NCI-H2196 treated with DMSO at 0.1 percent for 48 hours (cell line): ENCODE measurements at regions not wholly inside any gene's neighbourhood (a gene's known extent, or its start where the extent isn't known, plus 50 kb on each side); places are given as distances from the start of the nearest gene placed in this dataset.

ENCODE experiments used
- DNase-seq: peaks from one replicate; lab custom pipeline; 2025; ENCODE audit not compliant: unreplicated experiment; lab: John Stamatoyannopoulos, UW

DNA sequence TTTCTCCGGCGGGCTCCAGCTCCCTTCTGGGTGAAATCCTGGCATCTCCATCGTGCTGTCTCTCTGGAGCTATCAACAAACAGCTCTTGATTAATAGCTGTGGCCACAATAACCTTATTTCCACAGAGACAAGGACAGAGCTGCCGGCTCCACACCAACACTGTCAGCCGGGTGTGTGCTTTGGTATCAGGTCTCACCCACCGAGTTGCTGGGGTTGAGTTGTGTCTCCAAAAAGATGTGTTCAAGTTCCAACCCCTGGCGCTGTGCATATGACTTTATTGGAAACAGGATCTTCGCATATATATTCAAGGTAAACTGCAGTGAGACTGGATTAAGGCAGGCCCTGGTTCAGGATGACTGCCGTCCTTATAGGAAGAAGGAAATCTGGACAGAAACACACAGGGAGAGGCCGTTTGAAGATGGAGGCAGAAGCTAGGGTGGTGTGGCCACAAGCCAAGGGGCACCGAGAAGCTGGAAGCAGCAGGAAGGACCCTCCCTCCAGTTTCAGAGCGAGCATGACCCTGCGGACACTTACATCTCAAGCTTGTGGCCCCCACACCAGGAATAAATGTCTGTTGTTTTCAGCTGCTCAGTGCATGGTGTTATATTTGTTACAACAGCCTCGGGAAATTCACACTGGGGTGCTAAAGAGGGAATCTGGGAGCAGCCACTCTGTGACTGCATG is 88.4 kb upstream of the TMPRSS2 start:
- DNase-seq, result no peak

DNA sequence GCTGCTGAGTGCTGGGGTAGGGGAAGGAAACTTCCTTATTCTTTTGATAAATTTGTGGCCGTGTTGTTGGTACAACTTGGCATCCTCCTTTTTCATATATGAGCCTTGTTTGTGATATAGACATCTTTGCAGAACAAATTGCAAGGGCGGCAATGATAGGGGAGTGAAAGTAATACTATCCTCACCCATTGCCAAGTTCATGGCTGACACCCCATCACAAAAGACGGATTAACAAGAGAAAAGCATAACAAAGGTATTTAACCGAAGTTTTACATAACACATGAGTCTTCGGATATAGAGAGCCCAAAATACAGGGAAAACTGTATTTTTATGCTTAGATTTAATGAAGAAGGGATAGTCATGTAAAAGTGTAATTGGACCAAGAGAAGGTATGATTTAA is 86.3 kb upstream of the TMPRSS2 start:
- no peak for DNase-seq

DNA sequence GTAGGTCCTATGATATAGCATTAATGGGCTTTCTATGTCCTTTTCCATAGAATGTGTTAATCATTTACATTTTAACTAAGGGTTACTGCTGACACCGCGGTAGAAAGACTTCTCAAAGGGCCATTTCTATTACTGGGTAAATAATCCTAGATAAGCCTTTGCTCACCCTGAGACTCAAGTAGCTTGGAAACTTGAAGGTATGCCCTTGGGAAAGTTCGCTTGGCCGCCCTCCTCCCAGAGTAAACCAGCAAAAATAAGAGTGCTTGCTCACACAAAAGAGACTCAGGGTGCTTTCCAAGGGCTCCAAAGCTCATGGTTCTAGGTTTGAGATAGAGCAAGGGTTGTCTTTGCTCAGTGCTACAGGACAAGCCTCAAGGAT is 85.8 kb upstream of the TMPRSS2 start:
- no peak for DNase-seq

DNA sequence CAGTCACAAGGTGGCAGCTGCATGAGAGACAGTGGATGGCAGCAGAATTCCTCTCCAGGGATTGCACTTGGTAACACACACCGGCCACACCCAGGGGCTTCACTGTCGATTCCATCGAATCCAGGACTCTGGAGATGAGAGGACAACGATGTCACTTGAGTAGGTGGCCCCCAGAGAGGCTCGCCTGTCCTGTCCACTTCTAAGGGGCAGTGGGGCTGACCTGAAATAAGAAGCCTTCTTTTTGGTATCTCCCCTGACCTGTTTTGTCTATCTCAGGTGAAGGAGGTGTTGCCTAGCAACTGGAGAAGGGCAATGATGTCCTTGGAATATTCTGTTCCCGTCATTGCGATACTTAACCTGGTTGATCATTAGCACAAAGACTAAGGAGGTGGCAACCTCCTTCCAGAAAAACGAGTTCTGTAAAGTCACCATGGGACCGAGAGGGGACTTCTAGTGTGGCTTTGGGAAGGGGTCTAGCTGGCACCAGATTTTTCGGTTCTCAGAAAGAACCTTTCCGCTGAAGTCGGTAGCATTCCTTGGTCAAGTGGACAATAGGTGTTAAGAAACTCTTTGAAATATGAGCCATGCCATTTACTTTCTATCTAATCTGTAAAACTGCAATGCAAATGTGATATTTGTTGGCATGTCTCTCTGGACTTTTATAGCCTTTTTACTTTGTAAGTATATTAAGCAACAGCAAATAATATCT is 85.2 kb upstream of the TMPRSS2 start:
- DNase-seq, result no peak

DNA sequence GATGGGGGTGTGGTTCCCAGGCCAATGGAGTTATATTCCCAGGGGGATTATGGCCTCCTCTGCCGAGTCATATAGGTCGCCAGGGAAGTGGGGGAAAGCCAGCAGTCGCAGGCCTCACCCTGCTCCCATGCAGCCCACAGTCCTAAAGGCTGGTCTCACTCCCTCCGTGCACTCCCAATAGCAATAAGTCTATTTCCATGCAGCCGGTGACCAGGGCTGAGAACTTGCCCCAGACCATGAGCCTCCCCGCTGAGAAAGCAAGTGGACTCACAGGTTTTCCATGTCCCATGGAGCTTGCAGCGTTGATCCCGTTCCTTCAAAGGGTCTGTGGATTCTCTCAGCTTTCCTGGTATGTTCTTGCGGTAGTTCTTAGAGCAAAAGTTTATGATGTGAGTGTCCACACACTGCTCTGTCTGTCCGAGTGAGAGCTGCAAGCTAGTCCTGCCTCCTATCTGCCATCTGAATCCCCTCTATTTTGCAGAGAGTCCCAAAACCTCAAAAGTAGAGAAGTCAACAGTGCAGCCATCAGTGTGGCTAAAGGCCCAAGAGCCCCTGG is 81.7 kb upstream of the TMPRSS2 start:
- no peak for DNase-seq

DNA sequence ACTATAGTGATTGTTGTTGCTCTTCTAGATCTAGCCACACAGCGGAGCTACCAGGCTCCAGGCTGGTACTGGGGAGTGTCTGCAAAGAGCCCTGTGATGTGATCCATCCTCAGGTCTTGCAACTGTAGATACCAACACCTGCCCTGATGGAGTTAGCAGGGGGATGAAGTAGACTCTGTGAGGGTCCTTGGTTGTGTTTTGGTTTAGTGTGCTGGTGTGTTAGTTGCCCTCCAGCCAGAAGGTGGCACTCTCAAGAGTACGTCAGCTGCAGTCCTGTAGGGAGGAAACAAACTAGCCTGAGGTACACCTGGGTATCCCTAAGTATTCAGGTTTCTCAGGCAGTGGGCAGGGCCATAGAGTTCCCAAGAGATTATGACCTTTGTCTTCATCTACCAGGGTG is 81.2 kb upstream of the TMPRSS2 start:
- DNase-seq, result no peak

DNA sequence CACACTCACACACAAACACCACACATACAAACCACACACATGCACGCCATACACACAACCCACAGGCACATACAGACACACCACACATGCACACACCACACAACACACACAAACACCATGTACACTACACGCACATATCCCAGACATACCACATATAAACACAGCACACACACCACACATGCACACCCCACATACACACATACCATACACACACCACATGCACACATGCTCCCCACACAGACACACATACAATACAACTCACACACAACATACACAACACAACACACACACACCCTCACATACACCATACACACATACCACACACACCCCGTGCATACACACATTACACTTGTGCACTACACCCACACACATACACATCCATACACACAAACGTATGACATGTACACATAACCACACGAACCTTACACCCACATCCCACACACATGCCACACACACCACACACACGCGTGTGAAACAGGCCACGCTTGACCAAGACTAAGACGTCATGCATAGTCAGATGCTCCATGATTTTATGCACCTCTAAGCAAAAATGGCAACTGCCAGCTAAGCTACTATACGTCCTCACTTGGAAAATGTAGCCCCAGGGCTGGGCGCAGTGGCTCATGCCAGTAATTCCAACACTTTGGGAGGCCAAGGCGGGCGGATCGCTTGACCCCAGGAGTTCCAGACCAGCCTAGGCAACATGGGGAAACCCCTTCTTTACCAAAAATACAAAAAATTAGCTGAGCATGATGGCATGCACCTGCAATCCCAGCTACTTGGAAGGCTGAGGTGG is 77.4 kb upstream of the TMPRSS2 start:
- DNase-seq, result no peak

DNA sequence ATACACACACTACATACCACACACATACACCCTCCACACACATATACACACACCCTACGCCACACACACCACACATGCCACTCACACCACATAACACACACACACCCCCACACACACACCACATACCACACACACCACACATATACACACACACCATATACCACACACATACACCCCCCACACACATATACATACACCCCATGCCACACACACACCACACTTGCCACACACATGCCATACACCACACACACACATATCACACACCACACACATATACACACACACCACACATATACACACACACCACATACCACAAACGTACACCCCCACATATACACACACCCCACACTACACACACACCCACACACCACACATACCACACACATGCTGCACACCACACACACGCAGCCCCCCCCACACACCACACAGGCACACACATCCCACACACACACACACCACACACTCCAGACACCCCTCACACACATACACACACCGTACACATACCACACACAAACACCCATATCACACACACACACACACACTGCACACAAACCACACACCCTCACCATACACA is 76.7 kb upstream of the TMPRSS2 start:
- DNase-seq, result no peak

DNA sequence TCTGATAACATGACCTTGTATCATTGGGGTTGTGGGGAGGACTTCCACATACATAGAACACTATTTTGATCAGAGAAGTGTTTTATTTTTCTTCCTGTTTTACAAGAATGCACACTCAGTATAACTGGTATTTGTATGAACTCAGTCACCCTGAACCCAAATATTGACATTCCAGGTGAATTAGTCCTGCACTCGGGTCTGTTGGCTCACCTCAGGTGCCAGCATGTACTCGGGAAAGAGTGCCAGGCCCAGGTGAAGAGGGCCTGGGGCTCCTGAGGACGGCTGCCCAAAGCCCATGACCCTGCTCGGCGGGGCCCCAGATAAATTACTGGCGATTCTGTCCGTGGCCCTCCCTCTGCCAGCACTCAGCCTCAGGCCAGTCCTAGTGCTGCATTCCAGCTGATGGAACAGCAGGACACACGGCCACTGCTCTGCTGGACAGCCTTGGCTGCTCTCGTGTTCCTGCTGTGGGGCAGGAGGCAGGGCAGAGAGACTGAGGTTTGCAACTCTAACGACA is 75.4 kb upstream of the TMPRSS2 start:
- no peak for DNase-seq

DNA sequence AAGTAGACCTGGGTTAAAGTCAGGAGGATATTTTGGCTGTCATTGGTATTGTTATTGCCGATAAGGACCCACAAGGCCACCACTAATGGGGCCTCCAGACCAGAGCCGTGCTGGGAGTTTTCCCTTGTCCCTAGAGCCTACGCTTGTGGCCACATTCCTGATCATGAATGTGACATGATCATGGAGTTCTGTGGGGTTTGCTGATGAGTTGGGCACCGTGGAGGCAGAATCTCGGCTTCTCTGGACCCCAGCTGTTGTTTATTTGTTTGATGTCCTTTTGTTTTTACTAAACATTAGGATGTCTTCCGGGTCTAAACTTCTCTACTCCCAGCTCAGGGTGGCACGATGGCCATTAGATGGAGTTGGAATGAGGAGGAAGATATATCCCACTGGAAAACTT is 74.9 kb upstream of the TMPRSS2 start:
- no peak for DNase-seq

DNA sequence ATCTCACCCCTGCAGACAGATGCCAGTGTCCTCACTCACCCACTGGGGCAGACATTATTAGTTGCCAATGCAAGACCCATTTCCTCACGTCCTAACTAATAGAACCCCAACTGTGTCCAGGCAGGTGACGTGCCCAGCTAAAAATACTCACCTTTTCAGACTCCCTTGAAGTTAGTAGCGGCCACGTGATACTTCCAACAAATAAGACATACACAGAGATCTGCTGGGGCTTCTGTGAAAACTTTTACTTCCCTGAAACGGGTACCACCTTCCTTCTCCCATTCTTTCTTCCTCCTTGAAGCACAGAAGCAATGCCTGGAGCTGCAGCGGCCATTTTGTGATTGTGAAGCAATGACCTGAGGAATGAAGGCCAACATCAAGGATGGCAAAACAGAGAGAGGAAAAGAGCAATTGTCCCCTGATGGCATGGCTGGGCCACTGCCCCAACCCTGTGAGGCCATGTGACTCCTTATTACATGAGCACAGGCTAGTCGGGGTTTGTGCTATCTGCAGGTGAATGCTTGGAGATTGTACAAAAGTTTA is 74.4 kb upstream of the TMPRSS2 start:
- DNase-seq, result no peak

DNA sequence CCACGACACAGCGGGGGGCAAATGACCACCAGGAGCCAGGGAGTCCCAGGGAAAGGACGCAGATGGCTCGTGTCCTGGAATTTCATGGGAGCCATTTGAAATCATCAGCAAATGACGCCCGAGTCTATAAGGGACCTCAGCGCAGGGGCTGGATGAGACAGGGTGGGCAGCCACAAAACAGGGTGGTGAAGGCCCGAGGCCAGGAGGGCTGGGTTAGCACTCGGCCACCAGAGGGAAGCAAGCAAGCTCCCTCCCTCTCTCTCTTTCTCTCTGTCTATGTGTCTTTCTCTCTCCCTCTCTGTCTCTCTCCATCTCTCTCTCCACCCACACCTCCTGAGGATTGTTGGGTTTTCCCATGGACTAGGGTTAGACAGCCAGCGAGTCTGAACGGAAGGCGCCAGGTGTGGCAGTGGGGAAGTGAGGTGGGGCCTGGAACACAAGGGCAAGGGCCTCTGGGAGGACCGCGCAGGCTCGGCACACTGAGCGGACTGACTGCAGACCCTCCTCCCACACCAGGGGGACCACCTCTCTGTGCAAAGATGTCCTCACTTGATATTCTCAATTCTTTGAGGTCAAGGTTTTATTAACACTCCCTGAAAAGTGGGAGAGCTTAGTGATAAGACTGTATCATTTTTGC is 73.8 kb upstream of the TMPRSS2 start:
- no peak for DNase-seq

DNA sequence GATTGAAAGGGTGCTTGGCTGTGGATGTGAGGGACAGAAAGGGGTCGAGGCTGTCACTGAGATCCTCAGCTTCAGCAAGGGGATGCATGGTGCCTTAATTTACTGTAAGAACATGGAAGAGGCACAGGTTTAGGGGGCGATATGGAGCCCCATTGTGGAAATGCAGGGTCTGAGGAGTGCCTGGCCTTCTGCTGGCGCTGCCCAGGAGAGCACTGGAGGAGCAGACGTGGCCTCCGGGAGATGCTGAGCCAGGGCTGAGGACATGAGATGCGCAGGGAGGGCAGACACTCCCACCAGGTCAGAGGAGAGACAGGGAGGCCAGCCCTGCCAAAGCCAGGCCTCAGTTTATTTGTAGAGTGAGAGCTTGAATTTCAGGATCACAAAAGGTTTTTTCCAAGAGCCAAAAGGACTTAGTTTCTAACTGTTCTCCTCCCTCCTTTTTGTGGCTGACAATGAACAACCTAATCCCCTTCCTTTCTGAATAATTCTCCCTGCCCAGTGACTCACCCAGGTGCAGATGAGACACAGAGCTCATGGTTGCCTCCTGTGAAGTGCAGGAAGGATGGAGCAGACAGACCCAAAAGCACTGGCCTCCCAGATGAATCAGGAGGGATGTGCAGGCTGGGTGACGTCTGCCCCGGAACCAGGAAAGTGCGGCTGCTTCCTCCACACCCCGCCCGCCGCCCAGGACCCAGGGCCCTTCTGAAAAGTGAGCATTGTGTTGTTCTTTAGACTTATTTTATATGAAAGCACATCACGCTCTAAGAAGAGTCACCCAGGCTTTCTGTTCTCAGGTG is 73.0 kb upstream of the TMPRSS2 start:
- DNase-seq, result no peak

DNA sequence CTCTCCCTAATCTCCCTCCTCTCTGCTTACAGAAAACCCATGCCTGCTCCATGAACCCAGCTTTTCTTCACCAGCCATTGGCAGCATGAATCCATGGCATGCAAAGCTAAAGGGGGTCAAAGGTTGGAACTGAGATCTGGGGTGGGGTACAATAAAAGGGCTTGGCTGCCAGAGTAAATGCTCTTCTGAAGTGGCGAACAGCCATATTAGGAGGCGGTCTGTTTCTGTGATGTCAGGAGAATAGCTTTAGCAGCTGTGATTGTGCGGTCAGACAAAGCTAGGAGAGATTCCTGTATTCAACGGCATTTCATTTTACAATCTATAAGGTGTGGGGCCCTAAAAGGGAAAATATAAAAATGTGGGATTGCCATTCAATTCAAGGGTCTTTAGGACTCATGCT is 71.7 kb upstream of the TMPRSS2 start:
- DNase-seq, result no peak

DNA sequence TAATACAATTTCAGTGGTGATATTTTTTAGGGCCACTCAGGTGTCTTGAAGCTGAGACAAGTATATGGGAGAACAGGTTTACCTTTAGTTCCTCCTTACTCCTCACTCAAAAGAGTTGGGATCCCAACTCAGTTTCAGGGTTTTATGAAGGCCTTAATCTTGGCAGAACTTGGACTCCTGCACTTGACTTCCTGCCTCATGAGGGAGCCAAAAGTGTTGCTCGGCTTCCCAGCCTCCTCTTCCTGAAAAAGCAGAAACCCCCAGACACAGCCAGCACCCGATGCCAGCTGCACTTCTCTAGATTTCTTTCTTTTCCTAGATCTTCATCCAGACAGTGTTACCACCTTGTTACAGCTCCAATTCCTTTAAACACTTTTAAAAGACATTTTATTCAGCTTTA is 70.8 kb upstream of the TMPRSS2 start:
- DNase-seq, result no peak

DNA sequence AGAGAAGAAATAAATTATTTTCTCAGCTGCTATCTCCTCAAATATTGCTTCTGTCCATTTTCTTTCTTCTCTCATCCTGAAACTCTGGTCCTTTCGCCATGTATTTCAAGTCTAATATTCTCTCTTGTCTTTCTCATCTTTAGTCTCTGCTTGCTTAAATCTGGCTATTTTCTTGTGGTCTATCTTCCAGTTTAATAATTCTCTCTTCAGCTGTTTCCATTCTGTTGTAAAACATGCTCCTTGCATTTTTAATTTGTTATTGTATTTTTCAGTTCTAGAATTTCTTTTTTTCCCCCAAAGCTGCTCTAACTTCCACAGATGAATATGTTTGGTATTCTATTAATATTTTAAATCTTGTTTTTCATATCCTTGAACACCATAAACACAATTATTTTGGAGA is 70.1 kb upstream of the TMPRSS2 start:
- DNase-seq, result no peak

DNA sequence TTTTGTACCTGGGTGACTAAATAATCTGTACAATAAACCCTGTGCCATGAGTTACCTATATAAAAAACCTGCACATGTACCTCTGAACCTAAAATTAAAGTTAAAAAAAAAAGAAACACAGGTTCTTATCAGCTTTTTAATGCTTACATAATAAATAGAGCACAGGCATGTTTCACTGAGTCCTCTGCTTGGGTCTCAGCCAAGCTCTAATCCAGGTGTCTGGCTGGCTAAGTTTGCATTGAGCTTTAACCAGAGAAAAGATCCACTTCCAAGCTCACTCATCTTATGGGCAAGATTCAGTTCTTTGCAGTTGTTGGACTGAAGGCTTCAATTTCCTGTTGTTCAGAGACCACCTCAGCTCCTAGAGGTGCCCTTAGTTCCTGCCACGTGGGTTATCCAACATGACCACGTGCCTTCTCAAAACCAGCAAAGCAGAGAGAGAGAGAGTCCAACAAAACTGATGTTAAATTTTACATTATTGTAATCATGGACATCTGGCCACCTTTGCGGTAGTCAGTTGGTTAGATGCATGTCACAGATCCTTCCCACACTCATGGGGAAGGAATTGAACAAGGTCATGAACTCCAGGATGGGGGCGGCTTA is 68.2 kb upstream of the TMPRSS2 start:
- DNase-seq, result no peak

DNA sequence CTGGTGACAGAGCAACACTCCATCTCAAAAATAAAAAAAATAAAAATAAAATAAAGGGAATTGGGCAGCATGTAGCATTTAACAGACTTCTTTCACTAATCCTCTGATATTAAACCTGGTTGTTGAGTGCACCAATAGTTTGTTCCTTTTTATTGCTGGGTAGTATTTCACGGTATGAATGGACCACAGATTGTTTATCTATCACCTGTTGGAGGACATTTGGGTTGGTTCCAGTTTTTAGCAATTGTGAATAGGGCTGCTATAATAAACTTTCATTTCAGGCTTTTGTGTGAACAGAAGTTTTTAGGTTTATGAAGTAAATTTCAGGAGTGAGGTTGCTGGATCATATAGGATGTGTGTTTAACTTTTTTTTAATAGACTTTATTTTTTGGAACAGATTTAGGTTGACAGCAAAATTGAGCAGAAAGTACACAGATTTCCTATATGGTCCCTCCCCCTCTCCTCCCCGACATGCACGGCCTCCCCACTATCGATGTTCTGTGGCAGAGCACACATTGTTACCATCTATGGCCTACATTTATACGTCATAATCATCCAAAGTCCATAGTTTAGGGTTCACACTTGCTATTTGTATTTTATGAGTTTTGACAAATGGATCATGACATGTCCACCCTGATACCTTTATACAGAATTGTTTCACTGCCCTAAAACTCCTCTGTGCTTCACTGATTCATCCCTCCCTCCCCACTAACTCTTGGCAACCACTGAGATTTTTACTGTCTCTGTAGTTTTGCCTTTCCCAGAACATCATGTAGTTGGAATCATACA is 66.1 kb upstream of the TMPRSS2 start:
- DNase-seq, result no peak
